PC-3 (cell line): ENCODE measurements at regions not wholly inside any gene's neighbourhood (a gene's known extent, or its start where the extent isn't known, plus 50 kb on each side); places are given as distances from the start of the nearest gene placed in this dataset.

Experiments
- ATAC-seq: fragments of 200-7000 bp; cut with Tn5 transposase; 2 replicates; pipeline ENCODE4 v1.9.1; 2020; ENCODE audit warnings: mild to moderate bottlenecking, moderate library complexity
- BruUV-seq: library from RNA; stranded (reverse); fragments of 400-500 nt; replicated peaks from 2 replicates; lab custom pipeline; 2021; lab: Mats Ljungman, UMichigan
- CTCF ChIA-PET: fragments of 300-600 bp; sonication (Branson Sonifier 250); formaldehyde crosslinking; loops from one replicate; lab custom pipeline; 2022; ENCODE audit warnings: antibody characterized with exemption; lab: Charles Lee
- POLR2A ChIA-PET: fragments of 300-600 bp; sonication (Branson Sonifier 250); formaldehyde crosslinking; loops from one replicate; lab custom pipeline; 2022; ENCODE audit warnings: antibody characterized with exemption; ENCODE audit not compliant: unreplicated experiment; lab: Charles Lee
- DNase-seq: peaks from one replicate; pipeline ENCODE4 v3.0.0-alpha.2; 2015
- H2AFZ ChIP-seq: fragments of 300-600 bp; sonication (generic); 2 replicates; pipeline ENCODE4 v1.6.0; 2016; ENCODE audit warnings: antibody characterized with exemption, low read length
- H3F3A ChIP-seq: fragments of 300-600 bp; sonication (generic); one replicate; pipeline ENCODE4 v1.6.0; 2017; ENCODE audit warnings: antibody characterized with exemption, low read length, control low read depth, mild to moderate bottlenecking; ENCODE audit not compliant: unreplicated experiment
- H3K27ac ChIP-seq: fragments of 300-600 bp; sonication (generic); 2 replicates; pipeline ENCODE4 v1.5.1; 2016; ENCODE audit warnings: mild to moderate bottlenecking, low read length
- H3K27me3 ChIP-seq: fragments of 300-600 bp; sonication (generic); 2 replicates; pipeline ENCODE4 v1.6.1; 2016; ENCODE audit warnings: low read length, mixed read lengths
- H3K36me3 ChIP-seq: fragments of 300-600 bp; sonication (generic); 2 replicates; pipeline ENCODE4 v1.6.1; 2016; ENCODE audit warnings: low read depth, mixed run types, low read length, mixed read lengths
- H3K4me1 ChIP-seq: fragments of 300-600 bp; sonication (generic); 2 replicates; pipeline ENCODE4 v1.5.1; 2016; ENCODE audit warnings: low read length; ENCODE audit not compliant: insufficient read depth
- H3K4me2 ChIP-seq: fragments of 300-600 bp; sonication (generic); 2 replicates; pipeline ENCODE4 v1.6.0; 2016; ENCODE audit warnings: low read length
- H3K4me3 ChIP-seq: fragments of 300-600 bp; sonication (generic); 2 replicates; pipeline ENCODE4 v1.5.1; 2016; ENCODE audit warnings: mild to moderate bottlenecking, low read length, mixed read lengths
- H3K79me2 ChIP-seq: fragments of 300-600 bp; sonication (generic); 2 replicates; pipeline ENCODE4 v1.6.1; 2017; ENCODE audit warnings: low read length, mixed read lengths
- H3K9ac ChIP-seq: fragments of 300-600 bp; sonication (generic); 2 replicates; pipeline ENCODE4 v1.6.0; 2016; ENCODE audit warnings: mild to moderate bottlenecking, low read length
- H3K9me2 ChIP-seq: fragments of 300-600 bp; sonication (generic); replicated peaks from 2 replicates; pipeline ENCODE4 v1.6.1; 2016; ENCODE audit warnings: mixed run types, low read length, mixed read lengths
- H3K9me3 ChIP-seq: fragments of 300-600 bp; sonication (generic); 2 replicates; pipeline ENCODE4 v1.6.1; 2016; ENCODE audit warnings: low read length, mixed read lengths
- H4K20me1 ChIP-seq: fragments of 300-600 bp; sonication (generic); 2 replicates; pipeline ENCODE4 v1.6.1; 2016; ENCODE audit warnings: low read length, mixed read lengths
- CTCF ChIP-seq: fragments of 300-600 bp; sonication (generic); conservative IDR thresholded peaks from 2 replicates; pipeline ENCODE4 v1.5.1; 2017; ENCODE audit warnings: antibody characterized with exemption, low read depth, mild to moderate bottlenecking, low read length
- EZH2 ChIP-seq: fragments of 300-600 bp; sonication (generic); IDR thresholded peaks from one replicate; pipeline ENCODE4 v1.6.1; 2017; ENCODE audit warnings: antibody characterized with exemption, mild to moderate bottlenecking, low read length; ENCODE audit not compliant: unreplicated experiment
- EZH2phosphoT487 ChIP-seq: fragments of 300-600 bp; sonication (generic); IDR thresholded peaks from 2 replicates; pipeline ENCODE4 v1.6.1; 2018; ENCODE audit warnings: mild to moderate bottlenecking, antibody characterized with exemption, low read length, borderline replicate concordance
- intact Hi-C: fragments of 100-400 bp; cut with micrococcal nuclease; formaldehyde crosslinking; loops from 2 replicates; pipeline ENCODE4 v1.9.0; 2023

GRCh38 chr22:44395118-44396005 lies 82.6 kb upstream of the SHISAL1 start:
- no peaks in the 10 kb centered on the region for H4K20me1 ChIP-seq
- no peak overlapping the region for H3K4me2 ChIP-seq
- TF ChIP-seq CTCF (no peak), EZH2phosphoT487 (no peak), EZH2 (no peak)
- no peaks in the 10 kb centered on the region for H3K36me3 ChIP-seq
- DNase-seq (no peak), ATAC-seq (no peak)
- no TSS peak for BruUV-seq
- H3K27me3 ChIP-seq = no peaks in the 10 kb centered on the region
- no peak overlapping the region for H3K4me3 ChIP-seq
- no peak overlapping the region for H2AFZ ChIP-seq
- ChIA-PET POLR2A (no interaction called here), CTCF (no interaction called here)
- H3K4me1 ChIP-seq = peaks cover 12% of the 10 kb centered on the region
- H3K9ac ChIP-seq = no peak overlapping the region
- no peak overlapping the region for H3K27ac ChIP-seq
- intact Hi-C loops = no loop called here
- no peaks in the 10 kb centered on the region for H3K9me3 ChIP-seq
- H3F3A ChIP-seq = no peaks in the 10 kb centered on the region
- no peaks in the 10 kb centered on the region for H3K79me2 ChIP-seq
- H3K9me2 ChIP-seq = no peaks in the 10 kb centered on the region

GRCh38 chr22:44394246-44395117 lies 81.7 kb upstream of the SHISAL1 start:
- no TSS peak for BruUV-seq
- no peak for TF ChIP-seq CTCF
- no peak for TF ChIP-seq EZH2
- TF ChIP-seq EZH2phosphoT487 = no peak
- CTCF ChIA-PET = no interaction called here
- Histone ChIP-seq H3K4me3 (no peak overlapping the region), H3K4me1 (peaks cover 12% of the 10 kb centered on the region), H3K27ac (no peak overlapping the region), H3K79me2 (no peaks in the 10 kb centered on the region), H3K4me2 (no peak overlapping the region), H4K20me1 (no peaks in the 10 kb centered on the region), H3K27me3 (no peaks in the 10 kb centered on the region), H2AFZ (no peak overlapping the region), H3K9ac (no peak overlapping the region), H3K9me3 (no peaks in the 10 kb centered on the region), H3F3A (no peaks in the 10 kb centered on the region), H3K9me2 (no peaks in the 10 kb centered on the region), H3K36me3 (no peaks in the 10 kb centered on the region)
- intact Hi-C loops = no loop called here
- ATAC-seq = no peak
- DNase-seq = no peak
- POLR2A ChIA-PET = no interaction called here
